ENCODE measurements at regions not wholly inside any gene's neighbourhood (a gene's known extent, or its start where the extent isn't known, plus 50 kb on each side); places are given as distances from the start of the nearest gene placed in this dataset.
"Not testable (repeated sequence)": the region's sequence is repeated elsewhere in the genome, so short reads cannot be mapped to it uniquely, and the experiment has no call there.

- DNase-seq: peak; percentile 43 to 61
These were observed 660.3 kb upstream of the PITX2 start for GRCh38 chr4:111283066-111283677.

- DNase-seq: no peak
These were observed 673.6 kb upstream of the PITX2 start for GRCh38 chr4:111296466-111296865.

- DNase-seq: no peak
These were observed 680.9 kb upstream of the PITX2 start for GRCh38 chr4:111303806-111304205.

- no peak for DNase-seq
These were observed 700.6 kb upstream of the PITX2 start for GRCh38 chr4:111323496-111323895.

- DNase-seq: no peak
These were observed 701.0 kb upstream of the PITX2 start for GRCh38 chr4:111323916-111324315.

- no peak for DNase-seq
These were observed 703.6 kb upstream of the PITX2 start for GRCh38 chr4:111326450-111326849.

GRCh38 chr4:111330786-111331185 lies 707.9 kb upstream of the PITX2 start:
- no peak for DNase-seq

- DNase-seq: no peak
These were observed 711.5 kb upstream of the PITX2 start for GRCh38 chr4:111334361-111334760.

- DNase-seq: not testable (repeated sequence)
These were observed 714.5 kb upstream of the PITX2 start for GRCh38 chr4:111337186-111337876.

- DNase-seq: no peak
These were observed 736.7 kb upstream of the PITX2 start for GRCh38 chr4:111359602-111360001.

- DNase-seq: no peak
These were observed 738.0 kb upstream of the PITX2 start for GRCh38 chr4:111360906-111361305.

GRCh38 chr4:111362941-111363361 lies 740.1 kb upstream of the PITX2 start:
- no peak for DNase-seq

GRCh38 chr4:111377880-111378279 lies 755.0 kb upstream of the PITX2 start:
- DNase-seq: not testable (repeated sequence)

GRCh38 chr4:111388561-111388960 lies 756.7 kb upstream of the FAM241A start:
- DNase-seq: no peak

GRCh38 chr4:111391829-111392228 lies 753.4 kb upstream of the FAM241A start:
- no peak for DNase-seq

GRCh38 chr4:111393781-111394180 lies 751.5 kb upstream of the FAM241A start:
- DNase-seq: no peak

GRCh38 chr4:111398906-111399330 lies 746.3 kb upstream of the FAM241A start:
- DNase-seq: no peak

- DNase-seq: no peak
These were observed 745.6 kb upstream of the FAM241A start for GRCh38 chr4:111399623-111400022.

GRCh38 chr4:111400741-111401140 lies 744.5 kb upstream of the FAM241A start:
- DNase-seq: no peak

- no peak for DNase-seq
These were observed 740.6 kb upstream of the FAM241A start for GRCh38 chr4:111404673-111405072.

- DNase-seq: no peak
These were observed 739.3 kb upstream of the FAM241A start for GRCh38 chr4:111405989-111406388.

- no peak for DNase-seq
These were observed 734.7 kb upstream of the FAM241A start for GRCh38 chr4:111410571-111410970.

- no peak for DNase-seq
These were observed 727.7 kb upstream of the FAM241A start for GRCh38 chr4:111417521-111417920.

- DNase-seq: no peak
These were observed 711.8 kb upstream of the FAM241A start for GRCh38 chr4:111433441-111433840.

- DNase-seq: no peak
These were observed 710.7 kb upstream of the FAM241A start for GRCh38 chr4:111434586-111434985.

Measured in stimulated activated CD4-positive, alpha-beta T cell treated with anti-CD3 and anti-CD28 coated beads, Interleukin-2, amount 100 ng/mL, for 24 hours (primary cell).